Stimulated activated CD8-positive, alpha-beta memory T cell treated with anti-CD3 and anti-CD28 coated beads, Interleukin-7, amount 100 ng/mL, for 4 hours (primary cell): ENCODE measurements at regions not wholly inside any gene's neighbourhood (a gene's known extent, or its start where the extent isn't known, plus 50 kb on each side); places are given as distances from the start of the nearest gene placed in this dataset.

Experiments used
- DNase-seq, 2 donors: peaks; one replicate each; pipeline ENCODE4 v3.0.0-alpha.2; 2020; ENCODE audit warnings: low read depth in 2 of 2

DNA sequence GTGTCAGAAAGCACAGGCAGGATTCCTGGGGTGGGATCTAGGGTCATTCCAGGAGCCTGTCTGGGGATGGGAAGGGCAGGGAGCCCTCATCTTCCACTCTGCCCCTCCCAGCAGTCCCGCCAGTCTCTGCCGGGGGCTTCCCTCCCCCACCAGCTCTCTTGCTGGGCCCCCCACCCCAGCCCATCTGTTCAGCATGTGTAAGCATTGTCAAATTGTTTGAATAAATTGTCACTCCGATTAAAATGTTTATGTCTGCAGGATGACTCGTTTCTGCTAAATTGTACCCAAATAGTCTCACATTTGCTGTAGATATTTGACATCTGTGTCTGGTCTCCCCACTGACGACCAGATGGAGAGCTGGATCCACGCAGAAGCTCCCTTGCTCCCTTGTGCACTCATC lies 257.6 kb downstream of the ANKRD60 start:
- DNase-seq = no peak

DNA sequence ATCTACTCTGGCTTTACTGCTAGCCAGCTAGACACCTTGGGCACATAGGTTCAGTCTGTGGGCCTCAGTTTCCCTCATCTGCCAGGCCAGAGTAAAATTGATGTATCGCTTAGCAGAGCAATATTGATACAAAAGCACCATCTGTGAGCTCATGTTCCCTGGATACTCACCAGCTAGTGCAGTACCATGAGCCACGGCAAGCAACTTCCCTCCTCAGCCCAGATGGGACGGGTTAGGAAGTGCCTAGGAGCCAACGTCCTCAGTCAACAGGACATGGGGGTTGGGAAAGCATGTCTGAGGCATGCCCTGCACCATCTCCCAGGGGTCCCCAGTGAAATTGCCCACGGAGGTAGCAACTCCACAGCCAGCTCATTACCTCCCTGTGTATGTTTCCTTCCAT lies 258.3 kb downstream of the ANKRD60 start:
- no peak for DNase-seq

DNA sequence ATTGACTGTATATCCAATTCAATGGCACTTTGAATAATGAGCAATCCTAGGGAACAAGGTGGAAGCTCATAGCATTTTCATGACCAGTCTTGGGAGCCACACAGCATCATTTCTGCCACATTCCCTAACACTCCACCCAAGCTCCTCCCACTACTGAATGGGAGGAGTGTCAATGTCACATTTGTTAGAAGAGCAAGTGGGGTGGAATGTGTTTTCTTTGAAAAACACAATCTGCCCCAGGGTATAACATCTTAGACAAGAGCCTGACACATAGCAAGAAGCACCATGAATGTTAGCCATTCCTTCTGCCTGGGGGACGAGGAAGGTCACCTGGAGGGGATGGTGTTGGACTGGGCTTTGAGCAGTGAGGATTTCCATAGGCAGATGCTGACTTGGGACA lies 258.3 kb upstream of the PMEPA1 start:
- no peak for DNase-seq

DNA sequence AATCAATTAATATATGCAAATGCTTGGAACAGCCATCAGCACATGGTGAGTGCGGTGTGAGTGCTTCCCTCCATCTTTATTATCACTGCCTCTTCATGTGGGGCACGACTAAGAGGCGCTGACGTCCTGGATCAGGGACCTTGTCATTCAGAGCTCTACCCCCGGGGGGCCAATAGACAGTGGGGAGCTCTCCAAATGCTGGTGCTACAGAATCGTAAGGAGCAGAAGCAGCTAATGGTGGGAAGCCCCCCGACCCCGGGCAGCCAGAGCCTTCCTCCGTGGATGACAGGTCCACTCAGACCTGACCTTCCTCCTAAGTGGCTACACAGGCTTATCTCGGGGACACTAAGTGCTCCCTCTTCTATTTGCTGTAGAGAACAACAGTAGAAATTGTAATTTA lies 257.5 kb upstream of the PMEPA1 start:
- no peak for DNase-seq

DNA sequence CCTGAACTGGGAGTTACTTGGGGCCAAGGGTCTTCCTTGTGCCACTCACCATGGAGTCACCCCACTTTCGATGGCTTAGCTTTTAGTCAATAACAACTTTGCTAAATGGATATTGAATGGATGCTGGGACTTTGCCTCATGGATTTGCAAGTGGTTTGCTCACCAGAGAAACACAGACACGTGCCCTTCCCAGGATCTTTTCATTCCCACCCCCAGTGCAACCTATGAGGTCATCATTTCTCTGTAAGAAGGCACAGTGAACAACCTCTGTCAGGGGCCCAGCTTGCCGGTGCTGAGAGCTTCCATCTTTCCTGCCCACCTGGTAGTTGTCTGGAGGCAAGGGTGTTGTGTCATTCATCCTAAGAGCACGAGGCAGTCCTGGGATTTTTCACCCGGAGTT lies 256.8 kb upstream of the PMEPA1 start:
- no peak for DNase-seq

- DNase-seq = no peak
These were observed 255.6 kb upstream of the PMEPA1 start for GRCh38 chr20:57965441-57965840.

- DNase-seq = no peak
These were observed 254.4 kb upstream of the PMEPA1 start for GRCh38 chr20:57964011-57964862.

DNA sequence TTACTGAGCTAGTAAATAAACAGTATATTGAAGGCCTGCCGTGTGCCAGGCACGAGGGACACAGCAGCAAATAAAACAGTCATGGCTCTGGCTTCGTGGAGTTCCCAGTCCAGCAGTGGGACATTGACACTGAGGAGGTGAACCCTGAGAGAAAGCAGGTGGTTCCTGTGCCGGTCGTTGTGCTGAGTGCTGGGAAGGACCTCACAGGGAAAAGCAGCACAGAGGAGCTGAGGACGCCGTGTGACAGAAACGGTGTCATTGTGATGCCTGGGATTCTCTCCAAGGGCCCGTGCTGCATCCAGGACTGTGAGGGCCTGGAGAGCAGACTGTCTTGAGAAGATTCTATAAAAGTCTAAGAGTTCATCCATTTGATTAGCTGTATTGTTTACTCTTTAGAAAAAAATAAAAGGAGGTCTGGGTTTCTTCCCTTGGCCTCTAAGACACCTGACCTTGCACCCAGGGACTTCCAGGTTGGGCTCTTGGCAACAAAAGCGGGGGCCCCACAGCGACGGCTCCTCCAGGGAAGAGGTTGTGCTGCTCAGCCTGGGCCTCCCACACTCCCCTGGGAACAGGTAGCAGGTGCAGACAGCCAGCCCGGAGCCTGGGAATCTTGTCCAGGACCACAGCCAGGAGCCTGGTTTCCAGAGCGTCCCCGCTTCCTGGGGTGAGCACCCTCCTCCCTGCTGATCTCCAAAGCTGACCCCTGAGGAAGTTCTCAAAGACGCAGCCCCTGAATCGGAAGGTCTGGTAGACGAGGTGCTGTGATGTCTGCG lies 251.2 kb upstream of the PMEPA1 start:
- no peak for DNase-seq

DNA sequence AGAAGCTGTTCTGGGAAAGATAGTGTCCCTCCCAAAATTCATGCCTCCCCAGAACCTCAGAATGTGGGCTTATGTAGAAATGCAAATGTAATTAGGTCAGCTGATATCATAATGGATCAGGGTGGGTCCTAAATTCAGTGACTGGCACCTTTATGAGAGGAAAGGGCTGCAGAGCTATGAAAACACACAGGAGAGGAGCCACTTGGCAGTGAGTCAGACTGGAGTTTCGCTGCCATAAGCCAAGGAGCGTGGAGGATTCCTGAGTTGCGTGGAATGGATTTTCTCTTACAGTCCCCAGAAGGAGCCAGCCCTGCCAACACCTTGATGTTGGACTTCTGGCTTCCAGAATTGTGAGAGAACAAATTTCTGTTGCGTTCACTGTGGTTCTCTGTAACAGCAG lies 249.8 kb upstream of the PMEPA1 start:
- no peak for DNase-seq

GRCh38 chr20:57959018-57959417 lies 249.2 kb upstream of the PMEPA1 start:
- DNase-seq = no peak

DNA sequence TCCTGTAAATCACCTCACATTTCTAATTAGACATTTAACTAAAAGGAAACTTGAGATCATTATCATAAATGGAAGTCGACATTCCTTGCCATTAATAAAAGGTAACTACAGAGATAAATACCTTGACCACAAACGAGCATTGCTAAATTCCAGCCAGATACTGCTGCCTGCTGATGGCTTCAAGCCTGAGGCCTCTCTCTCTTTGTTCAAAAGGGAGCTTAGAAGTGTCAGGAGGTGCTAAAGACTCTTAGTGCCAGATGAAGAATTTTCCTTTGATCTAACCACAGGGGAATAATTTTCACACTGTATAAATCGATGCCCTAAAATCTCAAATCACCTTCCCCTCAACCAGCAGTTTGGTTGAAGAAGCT lies 248.2 kb upstream of the PMEPA1 start:
- DNase-seq = no peak

DNA sequence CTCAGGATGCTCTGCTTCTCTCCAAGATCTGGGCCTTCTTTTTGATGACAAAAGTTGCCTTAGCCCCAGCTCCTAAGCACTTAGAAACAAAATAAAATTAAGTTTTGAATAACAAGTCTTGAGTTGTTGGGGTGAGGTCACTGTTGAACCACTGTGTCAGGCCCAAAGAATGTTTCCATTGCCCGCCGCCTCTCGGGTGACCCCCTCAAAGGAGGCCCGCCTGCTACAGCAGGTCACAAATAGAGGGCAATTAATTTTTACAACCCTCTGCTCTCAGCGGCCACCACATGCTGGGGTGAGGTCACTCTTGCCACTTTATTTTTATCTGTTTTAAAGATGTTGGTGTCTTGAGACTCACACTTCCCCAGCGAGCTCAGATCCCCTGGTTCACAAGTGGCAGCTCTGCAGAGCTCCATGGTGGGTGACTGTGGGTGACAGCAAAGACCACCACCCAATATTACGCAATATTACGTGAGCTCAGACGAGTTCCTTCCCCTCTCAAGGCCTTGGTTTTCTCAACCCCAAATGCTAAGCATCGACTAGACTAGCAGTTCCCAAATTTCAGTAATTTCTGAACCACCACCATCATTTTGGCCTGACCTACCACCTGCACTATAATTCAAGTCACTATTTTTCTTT lies 247.7 kb upstream of the PMEPA1 start:
- DNase-seq = no peak

- no peak for DNase-seq
These were observed 243.8 kb upstream of the PMEPA1 start for GRCh38 chr20:57953638-57954037.

DNA sequence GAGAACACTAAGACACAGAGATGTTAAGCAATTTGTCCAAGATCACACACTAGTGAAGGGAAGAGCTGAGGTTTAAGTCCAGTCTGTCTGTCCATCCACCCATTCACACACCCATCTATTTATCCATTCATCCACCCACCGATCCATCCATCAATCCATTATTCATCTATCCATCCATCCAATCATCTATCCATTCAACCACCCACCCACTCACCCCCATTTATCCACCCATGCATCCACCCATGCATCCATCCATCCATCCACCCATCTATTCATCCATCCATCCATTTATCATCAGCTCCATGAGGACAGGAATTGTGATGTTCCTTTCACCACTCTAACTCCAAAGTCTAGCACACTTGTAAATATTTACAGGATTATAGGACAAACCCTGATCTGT lies 242.3 kb upstream of the PMEPA1 start:
- DNase-seq = no peak

DNA sequence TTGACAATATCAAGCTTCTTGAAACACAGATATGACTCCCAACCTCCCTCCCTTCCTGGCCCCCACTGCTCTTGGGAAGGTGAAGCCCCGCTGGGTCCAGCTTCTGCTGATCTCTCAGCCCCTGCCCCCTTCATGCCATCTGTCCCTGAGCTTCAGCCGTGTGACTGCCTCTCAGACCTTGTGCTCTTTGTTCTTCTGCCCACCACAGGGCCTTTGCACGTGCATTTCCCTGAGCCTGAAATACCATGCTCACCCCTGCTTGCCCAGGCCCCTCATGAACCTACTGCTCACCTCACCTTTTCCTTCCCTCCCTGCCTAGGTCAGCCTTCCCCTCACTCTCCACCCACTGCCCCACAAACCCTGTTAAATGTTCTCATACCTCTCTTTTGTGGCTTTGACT lies 241.7 kb upstream of the PMEPA1 start:
- DNase-seq = no peak

DNA sequence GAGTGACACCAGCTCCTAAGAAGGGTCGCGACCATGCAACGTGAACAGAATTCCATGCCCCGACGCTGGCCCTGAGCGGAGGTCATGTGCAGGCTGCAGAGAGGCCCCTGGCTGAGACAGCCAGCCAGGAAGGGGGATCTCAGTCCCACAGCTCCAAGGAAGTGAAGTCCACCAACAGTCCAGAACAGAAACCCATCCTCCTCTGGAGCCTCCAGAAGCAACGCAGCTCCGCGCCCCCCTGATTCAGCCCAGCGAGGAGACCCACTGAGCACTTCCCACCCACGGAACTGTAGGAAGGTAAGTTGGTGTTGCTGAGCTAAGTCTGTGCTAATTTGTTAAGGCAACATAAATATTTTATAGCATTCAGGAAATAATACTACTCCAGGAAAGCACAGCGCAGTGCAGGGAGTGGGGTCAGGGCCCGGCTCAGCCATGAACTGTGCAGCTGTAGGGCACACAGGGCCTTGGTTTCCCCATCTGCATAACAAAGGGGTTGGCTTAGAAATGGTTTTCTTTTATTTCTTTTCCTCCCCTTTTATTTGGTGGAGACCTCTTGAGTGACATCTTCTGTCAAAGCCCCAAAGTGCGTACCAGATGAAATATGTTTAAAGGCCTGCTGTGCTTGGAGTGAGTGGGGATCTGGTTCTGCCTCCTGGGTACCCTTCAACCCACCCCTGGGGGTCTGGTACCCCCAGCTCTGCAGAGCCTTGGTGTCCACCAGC lies 241.1 kb upstream of the PMEPA1 start:
- DNase-seq = no peak

GRCh38 chr20:57948180-57948955 lies 238.6 kb upstream of the PMEPA1 start:
- no peak for DNase-seq

- no peak for DNase-seq
These were observed 237.8 kb upstream of the PMEPA1 start for GRCh38 chr20:57947421-57948179.

DNA sequence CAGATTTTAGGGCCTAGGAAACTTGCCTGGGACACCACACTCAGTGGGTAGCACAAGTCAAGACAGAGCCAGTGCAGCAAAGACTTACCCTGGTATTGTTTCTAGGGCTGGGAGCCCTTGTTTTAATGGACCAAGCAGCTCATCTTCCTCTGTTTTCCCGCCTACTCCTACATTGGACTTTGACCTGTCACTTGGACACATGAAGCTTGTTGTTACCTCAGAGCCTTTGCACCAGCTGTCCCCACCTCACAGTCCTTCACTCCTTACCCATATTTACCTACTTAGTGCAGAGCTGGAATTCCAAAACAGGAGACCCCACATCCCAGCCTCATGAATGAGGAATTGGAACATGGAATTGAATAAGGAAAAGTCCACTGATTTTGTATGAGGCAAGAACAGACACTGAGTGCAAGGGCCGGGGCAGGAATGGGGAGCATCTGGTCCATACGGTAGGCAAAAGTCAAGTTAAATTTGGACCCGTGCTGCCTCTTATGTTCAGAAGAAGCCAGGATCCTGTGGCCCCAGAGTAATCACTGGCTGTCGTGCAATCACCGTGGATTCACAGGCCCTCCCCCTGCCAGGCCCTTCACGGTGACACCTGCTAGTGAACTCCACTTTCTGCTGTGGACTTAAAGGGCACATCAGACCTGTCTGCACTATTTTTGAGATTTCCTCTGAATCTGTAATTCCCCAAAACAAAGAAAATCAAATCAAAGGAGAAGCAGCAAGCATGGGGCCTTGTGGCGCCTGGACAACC lies 236.9 kb upstream of the PMEPA1 start:
- no peak for DNase-seq

- DNase-seq = no peak
These were observed 235.2 kb upstream of the PMEPA1 start for GRCh38 chr20:57944988-57945387.
